ENCODE measurements at regions not wholly inside any gene's neighbourhood (a gene's known extent, or its start where the extent isn't known, plus 50 kb on each side); places are given as distances from the start of the nearest gene placed in this dataset.
A peak's percentile ranks its signal among the peaks of the same experiment; 100 is the strongest.
"Not testable (repeated sequence)": the region's sequence is repeated elsewhere in the genome, so short reads cannot be mapped to it uniquely, and the experiment has no call there.

- DNase-seq (ENCODE audit: low read depth), result no peak
- TF ChIP-seq CTCF (conservative IDR thresholded peaks at IDR 0.05; ENCODE audit: low read depth, low read length), result no peak
- H3K4me3 ChIP-seq (ENCODE audit: low read length), result peak overlapping the region; percentile 56
Observed at GRCh38 chr6:27669624-27670301, 196.9 kb upstream of the ZNF184 start.

GRCh38 chr6:27669295-27669623 lies 196.4 kb upstream of the ZNF184 start:
- DNase-seq (ENCODE audit: low read depth), result no peak
- no peak for TF ChIP-seq CTCF (conservative IDR thresholded peaks at IDR 0.05; ENCODE audit: low read depth, low read length)
- peak overlapping the region; percentile 56 for H3K4me3 ChIP-seq (ENCODE audit: low read length)

GRCh38 chr6:27668442-27669294 lies 195.8 kb upstream of the ZNF184 start:
- peak overlapping the region; percentile 56 for H3K4me3 ChIP-seq (ENCODE audit: low read length)
- no peak for TF ChIP-seq CTCF (conservative IDR thresholded peaks at IDR 0.05; ENCODE audit: low read depth, low read length)
- DNase-seq (ENCODE audit: low read depth), result no peak

GRCh38 chr6:27667657-27668441 lies 194.9 kb upstream of the ZNF184 start:
- H3K4me3 ChIP-seq (ENCODE audit: low read length), result peak overlapping the region; percentile 56
- no peak for DNase-seq (ENCODE audit: low read depth)
- no peak for TF ChIP-seq CTCF (conservative IDR thresholded peaks at IDR 0.05; ENCODE audit: low read depth, low read length)

- no peak for DNase-seq (ENCODE audit: low read depth)
- no peak for TF ChIP-seq CTCF (conservative IDR thresholded peaks at IDR 0.05; ENCODE audit: low read depth, low read length)
- peak overlapping the region; percentile 56 for H3K4me3 ChIP-seq (ENCODE audit: low read length)
Observed at GRCh38 chr6:27667016-27667656, 194.2 kb upstream of the ZNF184 start.

- DNase-seq (ENCODE audit: low read depth), result no peak
- TF ChIP-seq CTCF (conservative IDR thresholded peaks at IDR 0.05; ENCODE audit: low read depth, low read length), result no peak
Observed at GRCh38 chr6:27662769-27663168, 189.9 kb upstream of the ZNF184 start.

GRCh38 chr6:27662212-27662611 lies 189.3 kb upstream of the ZNF184 start:
- not testable (repeated sequence) for H3K4me3 ChIP-seq (ENCODE audit: low read length); DNase-seq (ENCODE audit: low read depth)

More at GRCh38 chr6:27662769-27663168, 189.9 kb upstream of the ZNF184 start:
- no peak overlapping the region for H3K4me3 ChIP-seq (ENCODE audit: low read length)

GRCh38 chr6:27653143-27653825 lies 180.4 kb upstream of the ZNF184 start:
- H3K4me3 ChIP-seq (ENCODE audit: low read length); DNase-seq (ENCODE audit: low read depth): not testable (repeated sequence)

Measured in retinal pigment epithelial cell (primary cell).